ENCODE measurements at regions not wholly inside any gene's neighbourhood (a gene's known extent, or its start where the extent isn't known, plus 50 kb on each side); places are given as distances from the start of the nearest gene placed in this dataset.

DNA sequence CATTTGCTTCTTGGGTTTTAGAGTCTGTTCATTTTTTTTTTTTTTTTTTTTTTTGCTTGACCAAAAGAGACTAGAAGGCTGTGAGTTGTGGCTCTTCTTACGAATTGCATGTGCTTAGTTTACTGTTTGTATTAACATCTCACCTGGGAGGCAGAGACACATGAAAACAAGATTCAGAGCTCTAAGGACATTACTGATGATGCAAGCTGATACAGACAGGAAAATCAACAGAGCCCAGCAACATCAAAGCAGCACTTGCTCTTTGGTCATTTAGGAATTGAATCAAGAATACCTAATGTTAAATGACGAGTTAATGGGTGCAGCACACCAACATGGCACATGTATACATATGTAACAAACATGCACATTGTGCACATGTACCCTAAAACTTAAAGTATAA is 55.7 kb upstream of the HS3ST5 start:
- no peak for DNase-seq

All from DMS153 (cell line).